A673 (cell line): ENCODE measurements at regions not wholly inside any gene's neighbourhood (a gene's known extent, or its start where the extent isn't known, plus 50 kb on each side); places are given as distances from the start of the nearest gene placed in this dataset.

Source experiments
- BruUV-seq: library from RNA; stranded (reverse); fragments of 400-500 nt; replicated peaks from 2 replicates; lab custom pipeline; 2021; lab: Mats Ljungman, UMichigan
- CTCF ChIA-PET: fragments of 300-600 bp; sonication (Branson Sonifier 250); formaldehyde crosslinking; loops from one replicate; lab custom pipeline; 2022; ENCODE audit warnings: antibody characterized with exemption; lab: Charles Lee
- POLR2A ChIA-PET: fragments of 300-600 bp; sonication (Branson Sonifier 250); formaldehyde crosslinking; loops from one replicate; lab custom pipeline; 2022; ENCODE audit warnings: antibody characterized with exemption; ENCODE audit not compliant: low non-redundant PET; lab: Charles Lee
- DNase-seq: peaks from one replicate; pipeline ENCODE4 v3.0.0-alpha.2; 2015; ENCODE audit warnings: low spot score
- H3K27ac ChIP-seq: fragments of 200-600 bp; sonication (generic); 2 replicates; pipeline ENCODE4 v1.5.1; 2016; ENCODE audit warnings: mixed run types, low read depth, mild to moderate bottlenecking, mixed read lengths, antibody characterized with exemption, low read length; ENCODE audit not compliant: poor library complexity, severe bottlenecking
- H3K27me3 ChIP-seq: fragments of 200-600 bp; sonication (generic); replicated peaks from 2 replicates; pipeline ENCODE4 v1.6.1; 2017; ENCODE audit warnings: mixed run types, low read depth, mild to moderate bottlenecking, mixed read lengths, antibody characterized with exemption, low read length; ENCODE audit not compliant: insufficient read depth, poor library complexity
- H3K36me3 ChIP-seq: fragments of 200-600 bp; sonication (generic); 2 replicates; pipeline ENCODE4 v1.6.1; 2016; ENCODE audit warnings: mixed run types, mild to moderate bottlenecking, mixed read lengths, antibody characterized with exemption, low read length; ENCODE audit not compliant: insufficient read depth, poor library complexity, severe bottlenecking
- H3K4me1 ChIP-seq: fragments of 200-600 bp; sonication (generic); 2 replicates; pipeline ENCODE4 v1.6.1; 2017; ENCODE audit warnings: mixed run types, mild to moderate bottlenecking, mixed read lengths, antibody characterized with exemption, low read length; ENCODE audit not compliant: insufficient read depth, poor library complexity, severe bottlenecking
- H3K4me3 ChIP-seq: fragments of 200-600 bp; sonication (generic); 2 replicates; pipeline ENCODE4 v1.5.1; 2016; ENCODE audit warnings: low read depth, mixed run types, mild to moderate bottlenecking, mixed read lengths, low read length; ENCODE audit not compliant: poor library complexity, severe bottlenecking
- H3K9me3 ChIP-seq: fragments of 200-600 bp; sonication (generic); 2 replicates; pipeline ENCODE4 v1.6.1; 2016; ENCODE audit warnings: mixed run types, low read depth, mild to moderate bottlenecking, mixed read lengths, antibody characterized with exemption, low read length; ENCODE audit not compliant: poor library complexity, severe bottlenecking
- CTCF ChIP-seq: fragments of 300-800, 200-600 bp; sonication (generic); conservative IDR thresholded peaks from 2 replicates; pipeline ENCODE4 v1.5.1; 2017; ENCODE audit warnings: low read depth, mild to moderate bottlenecking, antibody characterized with exemption, low read length, moderate library complexity, mixed read lengths
- EZH2 ChIP-seq: fragments of 200-600 bp; sonication (generic); IDR thresholded peaks from 2 replicates; pipeline ENCODE4 v1.6.1; 2017; ENCODE audit warnings: borderline replicate concordance, low read depth, mild to moderate bottlenecking, mixed read lengths, antibody characterized with exemption, low read length; ENCODE audit not compliant: poor library complexity, severe bottlenecking
- intact Hi-C: fragments of 100-400 bp; cut with micrococcal nuclease; formaldehyde crosslinking; loops from one replicate; pipeline ENCODE4 v1.10.0; 2022; ENCODE audit not compliant: unreplicated experiment

- CTCF ChIA-PET: no interaction called here
These were observed 885.2 kb upstream of the SLITRK6 start for GRCh38 chr13:86684402-86684801.

GRCh38 chr13:86689911-86690310, 890.7 kb upstream of the SLITRK6 start:
- Histone ChIP-seq H3K4me3 (no peak overlapping the region), H3K4me1 (no peaks in the 10 kb centered on the region), H3K27ac (no peak overlapping the region), H3K27me3 (no peaks in the 10 kb centered on the region), H3K36me3 (no peaks in the 10 kb centered on the region), H3K9me3 (no peaks in the 10 kb centered on the region)
- ChIA-PET POLR2A (no interaction called here), CTCF (no interaction called here)
- intact Hi-C loops: no loop called here
- TF ChIP-seq EZH2 (no peak), CTCF (no peak)
- no TSS peak for BruUV-seq
- DNase-seq: no peak

More at GRCh38 chr13:86684402-86684801, 885.2 kb upstream of the SLITRK6 start:
- Histone ChIP-seq H3K36me3 (no peaks in the 10 kb centered on the region), H3K4me1 (no peaks in the 10 kb centered on the region), H3K27ac (no peak overlapping the region), H3K27me3 (no peaks in the 10 kb centered on the region), H3K4me3 (no peak overlapping the region), H3K9me3 (no peaks in the 10 kb centered on the region)
- no peak for DNase-seq
- intact Hi-C loops: no loop called here
- BruUV-seq: no TSS peak
- POLR2A ChIA-PET: no interaction called here
- TF ChIP-seq CTCF (no peak), EZH2 (no peak)

GRCh38 chr13:86692291-86692690, 893.1 kb upstream of the SLITRK6 start:
- TF ChIP-seq CTCF (no peak), EZH2 (no peak)
- Histone ChIP-seq H3K27ac (no peak overlapping the region), H3K4me3 (no peak overlapping the region), H3K27me3 (no peaks in the 10 kb centered on the region), H3K9me3 (no peaks in the 10 kb centered on the region), H3K4me1 (no peaks in the 10 kb centered on the region), H3K36me3 (no peaks in the 10 kb centered on the region)
- BruUV-seq: no TSS peak
- intact Hi-C loops: no loop called here
- no peak for DNase-seq
- ChIA-PET CTCF (no interaction called here), POLR2A (no interaction called here)
